T-helper 1 cell (primary cell): ENCODE measurements at regions not wholly inside any gene's neighbourhood (a gene's known extent, or its start where the extent isn't known, plus 50 kb on each side); places are given as distances from the start of the nearest gene placed in this dataset.

ENCODE experiments used
- DNase-seq, 5 donors: peaks; one replicate each; pipeline ENCODE4 v3.0.0-alpha.2; 2012 to 2020

- DNase-seq, result no peak
These were observed 118.9 kb downstream of the TOMM20 start for GRCh38 chr1:235009561-235010306.

GRCh38 chr1:235009074-235009473 is 119.6 kb downstream of the TOMM20 start:
- DNase-seq, result no peak

GRCh38 chr1:235008239-235008638 is 120.4 kb downstream of the TOMM20 start:
- DNase-seq, result peak in 1 of 5 donors; percentile 26

- DNase-seq, result no peak
These were observed 121.8 kb downstream of the TOMM20 start for GRCh38 chr1:235006816-235007215.

GRCh38 chr1:235006132-235006721 is 122.4 kb downstream of the TOMM20 start:
- DNase-seq, result peak in 1 of 5 donors; percentile 84

GRCh38 chr1:235004840-235005391 is 123.7 kb downstream of the TOMM20 start:
- no peak for DNase-seq

- no peak for DNase-seq
These were observed 124.4 kb downstream of the TOMM20 start for GRCh38 chr1:235004276-235004675.

- DNase-seq, result no peak
These were observed 125.8 kb downstream of the TOMM20 start for GRCh38 chr1:235002706-235003300.

- no peak for DNase-seq
These were observed 129.1 kb downstream of the TOMM20 start for GRCh38 chr1:234999513-234999940.

- no peak for DNase-seq
These were observed 130.5 kb downstream of the TOMM20 start for GRCh38 chr1:234997896-234998741.

GRCh38 chr1:234997201-234997895 is 131.3 kb downstream of the TOMM20 start:
- no peak for DNase-seq

GRCh38 chr1:234996245-234996757 is 132.3 kb downstream of the TOMM20 start:
- DNase-seq, result no peak

- no peak for DNase-seq
These were observed 134.0 kb downstream of the TOMM20 start for GRCh38 chr1:234994436-234995295.

- no peak for DNase-seq
These were observed 136.6 kb downstream of the TOMM20 start for GRCh38 chr1:234992065-234992464.

- no peak for DNase-seq
These were observed 137.5 kb downstream of the TOMM20 start for GRCh38 chr1:234990874-234991801.

- DNase-seq, result no peak
These were observed 138.3 kb downstream of the TOMM20 start for GRCh38 chr1:234990328-234990675.

GRCh38 chr1:234989479-234990327 is 138.9 kb downstream of the TOMM20 start:
- DNase-seq, result no peak

- DNase-seq, result peak in 1 of 5 donors; percentile 62
These were observed 139.6 kb downstream of the TOMM20 start for GRCh38 chr1:234989019-234989418.

- no peak for DNase-seq
These were observed 140.1 kb downstream of the TOMM20 start for GRCh38 chr1:234988536-234988935.
